HG03342 (cell line): ENCODE measurements at regions not wholly inside any gene's neighbourhood (a gene's known extent, or its start where the extent isn't known, plus 50 kb on each side); places are given as distances from the start of the nearest gene placed in this dataset.

Source experiments
- ATAC-seq: cut with Tn5 transposase; IDR thresholded peaks from one replicate; pipeline ENCODE4 v1.9.1; 2021; ENCODE audit warnings: mild to moderate bottlenecking, moderate library complexity; ENCODE audit not compliant: unreplicated experiment

- ATAC-seq = peak; percentile 64
Observed at GRCh38 chr12:92503029-92503931, 199.5 kb upstream of the PLEKHG7 start.

- ATAC-seq = peak; percentile 33
Observed at GRCh38 chr12:92502417-92503028, 200.3 kb upstream of the PLEKHG7 start.

DNA sequence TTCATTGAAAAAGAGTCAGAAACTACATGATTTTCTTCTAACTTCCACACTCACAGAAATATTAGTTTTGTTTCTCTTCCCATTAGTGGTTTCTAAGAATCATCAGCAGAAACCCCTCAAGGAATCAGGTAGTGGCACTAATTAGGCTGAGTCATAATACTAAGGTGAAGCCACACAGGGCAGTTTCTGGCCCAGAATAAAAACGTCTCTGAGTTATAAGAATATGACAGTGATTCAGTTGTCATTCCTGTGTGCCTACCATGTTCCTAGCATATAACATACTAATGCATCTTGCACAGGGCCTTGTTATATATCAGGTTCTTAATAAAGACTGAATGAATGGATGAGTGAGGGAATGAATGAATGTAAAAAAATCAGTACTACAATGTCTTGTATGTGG, 206.0 kb upstream of the PLEKHG7 start:
- ATAC-seq = peak; percentile 63

DNA sequence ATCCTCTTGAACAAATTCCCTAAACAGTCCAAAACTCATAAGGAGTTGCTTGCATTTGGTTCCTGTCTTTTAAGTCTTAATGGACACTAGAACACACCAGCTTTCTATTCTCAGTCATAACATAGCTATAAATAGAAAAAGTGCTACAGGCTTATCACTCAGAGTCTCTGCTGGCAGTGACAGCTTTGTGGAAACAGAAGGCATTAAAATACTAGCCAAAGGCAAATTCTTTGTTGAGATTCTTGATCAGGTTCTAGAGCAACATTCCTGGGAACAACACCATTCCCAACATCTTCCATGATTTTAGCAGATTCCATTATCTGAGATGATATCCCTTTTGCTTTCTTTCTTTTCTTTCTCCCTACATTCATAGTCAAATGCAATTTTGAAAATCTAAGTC, 207.7 kb upstream of the PLEKHG7 start:
- ATAC-seq = no peak

DNA sequence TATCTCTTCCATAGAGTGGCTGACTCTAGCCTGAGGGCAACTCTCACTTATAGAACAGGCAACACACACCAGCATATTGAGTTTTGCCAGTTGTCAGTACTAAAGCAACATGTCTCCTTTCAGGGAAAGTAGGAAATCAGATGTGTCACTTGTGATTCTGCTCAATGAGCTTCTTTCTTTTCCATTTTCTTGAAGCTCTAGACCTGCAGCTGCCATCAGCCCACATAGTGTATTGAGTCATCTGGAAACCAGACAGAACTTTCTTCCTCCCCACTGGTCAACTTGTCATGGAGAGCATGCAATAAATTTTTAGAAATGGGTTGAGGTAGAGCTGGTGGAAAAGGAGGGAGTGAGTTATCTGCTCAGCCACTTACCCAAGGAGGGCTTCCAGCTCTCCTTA, 209.0 kb upstream of the PLEKHG7 start:
- peak; percentile 60 for ATAC-seq

GRCh38 chr12:92492995-92493394, 209.8 kb upstream of the PLEKHG7 start:
- no peak for ATAC-seq

- no peak for ATAC-seq
Observed at GRCh38 chr12:92492291-92492690, 210.5 kb upstream of the PLEKHG7 start.

DNA sequence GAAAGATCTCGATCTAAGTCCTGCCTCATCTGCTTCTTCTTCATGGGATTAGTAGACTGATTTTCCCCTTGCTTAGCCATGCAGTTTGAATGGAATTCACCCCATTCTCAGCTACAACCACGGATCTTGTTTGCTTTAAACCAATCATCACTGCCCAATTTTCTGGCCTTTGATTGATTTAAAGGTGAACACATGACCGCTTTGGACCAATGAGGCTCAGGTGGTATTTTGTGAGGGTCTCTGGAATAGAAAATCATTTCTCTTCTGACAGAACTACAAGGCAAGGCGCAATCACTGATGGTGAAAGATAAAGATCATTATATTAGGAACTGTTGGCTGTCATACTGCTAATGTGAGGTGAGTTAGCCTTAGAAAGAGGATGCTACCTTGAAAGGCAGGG, 213.0 kb upstream of the PLEKHG7 start:
- ATAC-seq = no peak

DNA sequence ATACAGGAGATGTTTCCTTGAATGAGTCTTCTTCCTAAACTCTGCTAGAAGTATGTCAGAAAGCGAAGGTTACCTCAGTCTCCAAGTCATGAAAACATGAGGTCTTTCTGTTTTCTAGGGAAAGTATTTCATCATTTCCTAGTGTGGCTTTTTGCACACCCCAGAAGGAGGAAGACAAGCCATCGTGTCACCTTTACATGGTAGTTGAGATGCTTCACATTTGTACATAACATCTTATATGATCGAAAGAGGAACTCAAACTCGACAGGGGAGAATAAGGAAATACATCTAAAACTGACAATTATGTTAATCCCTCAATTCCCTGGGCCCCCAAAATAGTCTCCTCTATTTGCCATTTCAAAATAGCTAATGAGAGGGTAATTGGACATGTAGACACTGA, 214.1 kb upstream of the PLEKHG7 start:
- ATAC-seq = no peak

DNA sequence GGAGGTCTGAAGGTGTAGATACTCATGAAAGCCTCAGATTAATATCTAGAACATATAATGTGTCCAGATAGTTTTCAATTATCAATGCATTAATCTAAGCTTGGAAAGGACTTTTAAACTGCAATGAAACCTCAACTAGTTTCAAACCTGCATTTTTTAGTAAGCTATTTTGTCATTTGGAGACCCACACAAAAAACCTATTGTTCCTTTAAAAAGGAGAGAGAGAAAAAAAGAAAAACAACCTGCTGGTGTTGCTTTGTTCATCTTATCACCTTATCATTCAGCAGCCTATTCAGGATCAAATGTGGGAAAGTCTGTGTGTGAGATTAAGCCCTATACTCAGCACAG, 215.7 kb upstream of the PLEKHG7 start:
- no peak for ATAC-seq

DNA sequence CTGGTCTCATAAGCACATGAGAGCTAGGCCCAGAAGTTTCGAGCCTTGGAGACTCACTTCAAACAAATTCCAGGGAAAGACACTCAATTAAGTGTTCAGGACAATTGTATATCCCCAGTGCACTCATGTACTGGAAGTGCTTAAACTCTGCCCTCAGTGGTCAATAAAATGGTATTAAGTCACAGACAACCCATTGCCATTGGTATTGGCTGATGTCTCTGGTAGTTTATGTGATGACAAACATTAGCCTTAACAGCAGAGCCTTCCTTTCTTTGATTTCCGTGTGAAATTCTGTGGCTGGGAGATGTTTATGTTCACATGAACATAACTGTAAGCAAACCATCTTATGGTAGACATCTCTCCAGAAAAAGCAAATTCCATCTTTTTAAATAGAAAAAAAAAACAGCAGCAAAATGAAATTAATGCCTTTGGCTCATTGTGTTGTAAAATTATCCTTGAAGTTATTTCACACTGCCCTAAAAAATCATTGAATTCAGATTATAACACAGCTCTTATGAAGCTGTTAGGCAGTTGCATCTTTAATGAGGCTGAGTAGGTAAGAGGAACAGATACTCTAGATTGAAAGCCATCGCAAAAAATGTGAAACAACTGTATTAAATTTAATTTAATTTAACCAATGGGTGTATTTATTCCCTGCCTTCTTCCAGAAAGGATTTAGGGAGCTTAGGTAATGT, 216.2 kb upstream of the PLEKHG7 start:
- ATAC-seq = no peak

- no peak for ATAC-seq
Observed at GRCh38 chr12:92485351-92486348, 217.1 kb upstream of the PLEKHG7 start.

DNA sequence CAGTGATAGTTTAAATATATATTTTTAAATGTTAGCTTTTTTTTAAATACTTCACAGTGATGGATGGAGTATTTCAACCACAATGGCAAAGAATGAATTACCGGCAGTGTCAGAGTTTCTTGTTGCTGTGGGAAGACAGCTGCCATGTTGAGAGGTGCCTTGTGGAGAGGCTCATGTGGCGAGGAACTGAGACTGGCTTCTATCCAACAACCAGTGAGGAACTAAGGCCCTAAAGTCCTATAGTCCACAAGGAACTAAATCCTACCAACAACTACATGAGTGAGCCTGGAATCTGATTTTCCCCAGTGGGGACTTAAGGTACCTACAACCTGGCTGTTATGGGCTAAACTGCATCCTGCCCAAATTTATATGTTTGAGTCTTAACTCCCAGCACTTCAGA, 220.2 kb upstream of the PLEKHG7 start:
- ATAC-seq = no peak

- no peak for ATAC-seq
Observed at GRCh38 chr12:92481066-92481465, 221.7 kb upstream of the PLEKHG7 start.

- ATAC-seq = no peak
Observed at GRCh38 chr12:92478692-92479091, 224.1 kb upstream of the PLEKHG7 start.

DNA sequence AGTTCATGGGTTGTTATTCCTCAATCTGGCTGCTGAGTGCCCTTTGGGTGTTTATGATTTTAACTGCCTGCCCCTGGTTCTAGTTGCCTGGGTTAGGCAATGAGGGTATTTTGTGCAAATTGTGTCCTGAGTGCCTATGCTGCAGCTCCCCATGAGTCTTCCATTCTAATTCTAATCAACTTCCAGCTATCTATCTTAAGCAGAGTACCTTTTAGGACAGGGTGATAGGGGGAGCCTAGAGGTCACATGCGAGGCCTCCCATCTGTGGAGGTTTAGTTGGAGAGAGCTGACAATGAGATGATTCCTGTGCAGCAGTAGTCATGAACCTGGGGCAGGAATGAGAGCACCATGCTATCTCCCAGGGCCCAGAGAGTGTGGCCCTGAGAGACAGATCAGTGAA, 225.9 kb upstream of the PLEKHG7 start:
- ATAC-seq = no peak

- no peak for ATAC-seq
Observed at GRCh38 chr12:92473564-92473963, 229.2 kb upstream of the PLEKHG7 start.

DNA sequence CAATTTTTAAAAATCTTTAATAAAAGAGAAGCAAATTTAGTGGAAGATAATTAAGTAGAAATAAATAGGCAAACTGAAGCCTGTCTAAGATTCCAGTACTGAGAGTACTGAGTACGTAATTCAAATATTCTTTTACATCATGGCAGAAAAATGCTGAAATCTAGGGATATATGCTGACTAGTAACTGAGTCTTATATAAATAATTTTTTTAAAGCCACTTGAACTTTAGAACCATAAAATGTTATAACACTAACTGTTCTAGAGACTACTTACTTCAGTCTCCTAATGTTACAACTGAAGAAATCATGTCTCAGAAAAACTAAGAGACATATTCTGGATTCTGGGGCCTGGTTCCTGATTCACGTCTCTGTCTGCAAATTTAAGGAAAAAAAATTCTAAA, 230.6 kb upstream of the PLEKHG7 start:
- no peak for ATAC-seq

DNA sequence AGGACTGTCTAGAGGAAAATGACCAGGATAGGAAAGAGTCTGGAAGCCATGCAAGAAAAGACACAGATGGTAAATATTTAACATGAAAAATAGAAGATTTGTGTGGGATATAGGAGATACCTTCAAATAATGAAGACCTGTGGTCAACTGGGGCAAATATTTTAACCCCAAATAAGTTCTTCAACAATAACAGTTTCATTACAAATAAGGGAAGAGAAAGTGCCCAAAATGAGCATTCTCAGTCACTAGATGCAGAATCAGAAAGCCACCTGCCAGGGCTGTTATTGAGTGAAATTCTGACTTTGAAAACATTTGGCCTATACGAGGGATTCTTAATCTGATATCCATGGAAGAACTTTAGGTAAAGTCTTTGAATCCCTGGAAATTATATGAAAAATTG, 231.2 kb upstream of the PLEKHG7 start:
- peak; percentile 50 for ATAC-seq

DNA sequence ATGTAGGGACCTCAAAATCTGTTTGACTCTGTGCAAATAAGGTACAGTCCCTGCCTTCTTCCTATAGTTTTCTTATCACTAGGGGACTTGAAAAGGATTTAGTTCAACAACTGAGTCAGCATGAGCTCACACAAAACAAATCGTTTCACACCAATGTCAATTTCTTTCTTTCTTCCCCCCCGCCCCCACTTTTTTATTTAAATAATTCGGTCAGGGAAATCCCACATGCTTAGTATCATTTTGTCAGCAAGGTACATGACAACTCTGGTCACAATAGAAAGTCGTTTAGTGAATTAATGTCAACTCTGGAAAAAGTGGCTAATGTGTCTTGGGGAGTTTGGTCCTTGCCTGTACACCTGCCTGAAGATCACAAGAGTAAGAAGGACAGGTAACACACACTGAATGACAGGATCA, 232.2 kb upstream of the PLEKHG7 start:
- peak; percentile 24 for ATAC-seq

- no peak for ATAC-seq
Observed at GRCh38 chr12:92469837-92470236, 233.0 kb upstream of the PLEKHG7 start.
